ENCODE measurements at regions not wholly inside any gene's neighbourhood (a gene's known extent, or its start where the extent isn't known, plus 50 kb on each side); places are given as distances from the start of the nearest gene placed in this dataset.

DNA sequence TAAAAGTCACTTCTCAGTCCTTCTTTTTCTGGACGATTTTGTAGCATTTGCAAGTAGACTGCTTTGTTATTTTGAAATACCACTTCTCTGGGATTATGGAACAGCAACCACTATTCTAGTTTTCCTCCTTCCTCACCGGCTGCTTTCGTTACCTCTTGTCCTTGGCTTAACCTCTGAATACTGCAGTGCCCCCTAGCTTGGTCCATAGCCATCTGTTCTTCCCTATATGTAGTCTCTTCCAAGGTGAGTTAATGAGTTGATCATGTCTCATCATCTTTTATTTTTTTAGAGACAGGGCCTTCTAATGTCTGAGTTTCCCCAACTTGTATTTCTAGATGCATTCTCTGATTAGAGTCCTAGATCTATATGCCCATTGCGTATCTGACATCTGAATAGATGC is 694.3 kb downstream of the NTRK3 start:
- Histone ChIP-seq H3K4me1 (ENCODE audit: insufficient read depth, low read length) (no peaks in the 10 kb centered on the region), H3K27me3 (ENCODE audit: control insufficient read depth in 1 of 2, insufficient read depth in 2 of 2, low read length in 2 of 2) (peaks cover 0 to 11% of the 10 kb centered on the region in 2 experiments), H3K27ac (ENCODE audit: low read depth in 1 of 2, low read length in 2 of 2) (no peak overlapping the region), H3K36me3 (ENCODE audit: insufficient read depth, low read length) (no peaks in the 10 kb centered on the region), H3K9me3 (ENCODE audit: control insufficient read depth in 1 of 2, insufficient read depth in 1 of 2, low read length in 2 of 2) (no peaks in the 10 kb centered on the region), H3K4me3 (ENCODE audit: low read length) (no peak overlapping the region)
- no peaks in the 10 kb centered on the region for H3K36me3 Mint-ChIP-seq (ENCODE audit: low read depth)
- ChIA-PET CTCF (no interaction called here), POLR2A (no interaction called here)
- H3K9me3 Mint-ChIP-seq, result no peaks in the 10 kb centered on the region
- no peak overlapping the region for H3K27ac Mint-ChIP-seq
- intact Hi-C loops (cut with DNase I, micrococcal nuclease), result no loop called here
- ATAC-seq (ENCODE audit: poor library complexity) (no peak), DNase-seq (no peak)
- H3K27me3 Mint-ChIP-seq, result peaks cover 21% of the 10 kb centered on the region
- TF ChIP-seq, protein P1, sequence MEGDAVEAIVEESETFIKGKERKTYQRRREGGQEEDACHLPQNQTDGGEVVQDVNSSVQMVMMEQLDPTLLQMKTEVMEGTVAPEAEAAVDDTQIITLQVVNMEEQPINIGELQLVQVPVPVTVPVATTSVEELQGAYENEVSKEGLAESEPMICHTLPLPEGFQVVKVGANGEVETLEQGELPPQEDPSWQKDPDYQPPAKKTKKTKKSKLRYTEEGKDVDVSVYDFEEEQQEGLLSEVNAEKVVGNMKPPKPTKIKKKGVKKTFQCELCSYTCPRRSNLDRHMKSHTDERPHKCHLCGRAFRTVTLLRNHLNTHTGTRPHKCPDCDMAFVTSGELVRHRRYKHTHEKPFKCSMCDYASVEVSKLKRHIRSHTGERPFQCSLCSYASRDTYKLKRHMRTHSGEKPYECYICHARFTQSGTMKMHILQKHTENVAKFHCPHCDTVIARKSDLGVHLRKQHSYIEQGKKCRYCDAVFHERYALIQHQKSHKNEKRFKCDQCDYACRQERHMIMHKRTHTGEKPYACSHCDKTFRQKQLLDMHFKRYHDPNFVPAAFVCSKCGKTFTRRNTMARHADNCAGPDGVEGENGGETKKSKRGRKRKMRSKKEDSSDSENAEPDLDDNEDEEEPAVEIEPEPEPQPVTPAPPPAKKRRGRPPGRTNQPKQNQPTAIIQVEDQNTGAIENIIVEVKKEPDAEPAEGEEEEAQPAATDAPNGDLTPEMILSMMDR (IDR thresholded peaks at IDR 0.05), result no peak
- H3K4me3 Mint-ChIP-seq, result no peak overlapping the region
- H3K4me1 Mint-ChIP-seq (ENCODE audit: low read depth), result no peaks in the 10 kb centered on the region

DNA sequence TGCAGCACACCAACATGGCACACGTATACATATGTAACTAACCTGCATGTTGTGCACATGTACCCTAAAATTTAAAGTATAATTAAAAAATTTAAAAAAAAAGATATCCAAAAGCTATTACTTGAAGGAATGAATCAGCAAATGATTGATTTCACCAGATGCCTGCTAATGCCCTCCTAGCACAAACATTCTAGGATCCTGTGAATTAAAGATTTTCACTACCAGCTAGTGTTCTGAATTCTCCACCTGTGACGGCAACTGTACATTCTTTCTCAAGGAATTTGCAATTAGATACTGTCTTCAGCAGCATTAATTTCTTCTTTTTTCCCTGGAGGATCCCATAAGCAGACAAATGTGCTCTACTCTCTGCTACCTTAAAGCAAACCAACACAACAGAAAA is 694.9 kb downstream of the NTRK3 start:
- H3K4me3 ChIP-seq (ENCODE audit: low read length), result no peak overlapping the region
- no peak overlapping the region for H3K4me3 Mint-ChIP-seq
- ATAC-seq (ENCODE audit: poor library complexity), result no peak
- ChIA-PET CTCF (no interaction called here), POLR2A (no interaction called here)
- no peaks in the 10 kb centered on the region for H3K9me3 Mint-ChIP-seq
- intact Hi-C loops (cut with DNase I, micrococcal nuclease), result no loop called here
- no peaks in the 10 kb centered on the region for H3K9me3 ChIP-seq (ENCODE audit: control insufficient read depth in 1 of 2, insufficient read depth in 1 of 2, low read length in 2 of 2)
- H3K27me3 Mint-ChIP-seq, result peaks cover 21% of the 10 kb centered on the region
- H3K36me3 ChIP-seq (ENCODE audit: insufficient read depth, low read length), result no peaks in the 10 kb centered on the region
- no peaks in the 10 kb centered on the region for H3K4me1 ChIP-seq (ENCODE audit: insufficient read depth, low read length)
- no peaks in the 10 kb centered on the region for H3K4me1 Mint-ChIP-seq (ENCODE audit: low read depth)
- no peak overlapping the region for H3K27ac Mint-ChIP-seq
- TF ChIP-seq, protein P1 (IDR thresholded peaks at IDR 0.05), result no peak
- DNase-seq, result no peak
- peaks cover 0 to 11% of the 10 kb centered on the region in 2 experiments for H3K27me3 ChIP-seq (ENCODE audit: control insufficient read depth in 1 of 2, insufficient read depth in 2 of 2, low read length in 2 of 2)
- no peak overlapping the region for H3K27ac ChIP-seq (ENCODE audit: low read depth in 1 of 2, low read length in 2 of 2)
- no peaks in the 10 kb centered on the region for H3K36me3 Mint-ChIP-seq (ENCODE audit: low read depth)

DNA sequence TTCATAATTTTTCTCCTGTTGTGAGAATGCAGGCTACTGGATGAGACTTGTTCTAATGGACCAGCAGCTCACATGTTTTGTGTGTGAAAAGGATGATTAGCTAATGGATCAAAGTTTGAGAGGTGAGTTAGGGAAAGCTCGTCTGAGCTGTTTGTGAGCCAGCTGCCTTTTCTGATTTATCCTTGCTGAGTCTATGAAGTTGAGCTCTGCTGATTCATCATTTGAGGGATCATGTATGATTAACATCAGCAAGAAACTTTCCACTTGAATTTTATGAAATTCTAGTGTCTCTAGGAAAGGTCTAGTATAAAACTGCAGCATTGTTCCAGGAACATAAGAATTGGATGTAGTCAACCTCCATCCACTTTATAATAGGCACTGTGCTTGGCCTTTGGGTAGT is 698.7 kb downstream of the NTRK3 start:
- H3K4me1 ChIP-seq (ENCODE audit: insufficient read depth, low read length), result no peaks in the 10 kb centered on the region
- no peak overlapping the region for H3K4me3 ChIP-seq (ENCODE audit: low read length)
- ChIA-PET CTCF (no interaction called here), POLR2A (no interaction called here)
- H3K36me3 Mint-ChIP-seq (ENCODE audit: low read depth), result no peaks in the 10 kb centered on the region
- H3K27ac ChIP-seq (ENCODE audit: low read depth in 1 of 2, low read length in 2 of 2), result no peak overlapping the region
- H3K27me3 ChIP-seq (ENCODE audit: control insufficient read depth in 1 of 2, insufficient read depth in 2 of 2, low read length in 2 of 2), result peaks cover 0 to 11% of the 10 kb centered on the region in 2 experiments
- ATAC-seq (ENCODE audit: poor library complexity), result no peak
- no peak overlapping the region for H3K27ac Mint-ChIP-seq
- no peak overlapping the region for H3K4me3 Mint-ChIP-seq
- no peaks in the 10 kb centered on the region for H3K4me1 Mint-ChIP-seq (ENCODE audit: low read depth)
- TF ChIP-seq, protein P1 (IDR thresholded peaks at IDR 0.05), result no peak
- DNase-seq, result no peak
- H3K36me3 ChIP-seq (ENCODE audit: insufficient read depth, low read length), result no peaks in the 10 kb centered on the region
- no peaks in the 10 kb centered on the region for H3K9me3 ChIP-seq (ENCODE audit: control insufficient read depth in 1 of 2, insufficient read depth in 1 of 2, low read length in 2 of 2)
- H3K27me3 Mint-ChIP-seq, result peaks cover 21% of the 10 kb centered on the region
- intact Hi-C loops (cut with DNase I, micrococcal nuclease), result no loop called here
- peaks cover 5% of the 10 kb centered on the region for H3K9me3 Mint-ChIP-seq

All from CD4-positive, alpha-beta T cell (primary cell).